Peyer's patch (tissue), 4 donors: ENCODE measurements at regions not wholly inside any gene's neighbourhood (a gene's known extent, or its start where the extent isn't known, plus 50 kb on each side); places are given as distances from the start of the nearest gene placed in this dataset.

ENCODE experiments used
- POLR2A ChIP-seq, 2 donors: fragments of 450-650 bp; IDR thresholded peaks; one replicate each; pipeline ENCODE4 v1.5.1; 2017; ENCODE audit warnings: antibody characterized with exemption in 2 of 2, mild to moderate bottlenecking in 2 of 2, moderate library complexity in 2 of 2
- TF ChIP-seq, protein P1 (sequence below), 6 experiments: fragments of 450-650 bp in 4 of 6; fragments of 200-600 bp in 2 of 6; sonication (generic) in 1 of 6; IDR thresholded peaks; one replicate each; pipeline ENCODE4 v1.5.1; 2017 to 2019; ENCODE audit warnings: antibody characterized with exemption in 6 of 6, mild to moderate bottlenecking in 3 of 6, moderate library complexity in 1 of 6

DNA sequence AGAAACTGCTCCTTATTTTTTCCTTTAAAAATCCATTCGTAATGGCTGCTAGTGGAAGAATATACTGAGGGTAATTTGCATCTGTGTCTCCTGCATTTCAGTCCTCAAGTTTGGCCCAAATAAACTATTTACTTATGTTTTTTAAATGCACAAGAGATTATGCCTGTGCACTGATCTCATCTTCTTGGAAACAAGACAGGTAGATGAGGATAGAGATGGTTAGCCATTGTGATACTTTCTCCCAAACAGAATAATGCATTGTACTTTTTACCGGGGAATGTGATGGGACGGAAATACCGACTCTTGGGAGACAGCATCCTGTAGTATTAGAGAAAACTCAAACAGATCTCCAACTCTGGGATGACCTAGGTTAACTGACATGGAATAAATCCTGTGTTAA lies 72.5 kb upstream of the DAB2 start:
- TF ChIP-seq, protein P1, sequence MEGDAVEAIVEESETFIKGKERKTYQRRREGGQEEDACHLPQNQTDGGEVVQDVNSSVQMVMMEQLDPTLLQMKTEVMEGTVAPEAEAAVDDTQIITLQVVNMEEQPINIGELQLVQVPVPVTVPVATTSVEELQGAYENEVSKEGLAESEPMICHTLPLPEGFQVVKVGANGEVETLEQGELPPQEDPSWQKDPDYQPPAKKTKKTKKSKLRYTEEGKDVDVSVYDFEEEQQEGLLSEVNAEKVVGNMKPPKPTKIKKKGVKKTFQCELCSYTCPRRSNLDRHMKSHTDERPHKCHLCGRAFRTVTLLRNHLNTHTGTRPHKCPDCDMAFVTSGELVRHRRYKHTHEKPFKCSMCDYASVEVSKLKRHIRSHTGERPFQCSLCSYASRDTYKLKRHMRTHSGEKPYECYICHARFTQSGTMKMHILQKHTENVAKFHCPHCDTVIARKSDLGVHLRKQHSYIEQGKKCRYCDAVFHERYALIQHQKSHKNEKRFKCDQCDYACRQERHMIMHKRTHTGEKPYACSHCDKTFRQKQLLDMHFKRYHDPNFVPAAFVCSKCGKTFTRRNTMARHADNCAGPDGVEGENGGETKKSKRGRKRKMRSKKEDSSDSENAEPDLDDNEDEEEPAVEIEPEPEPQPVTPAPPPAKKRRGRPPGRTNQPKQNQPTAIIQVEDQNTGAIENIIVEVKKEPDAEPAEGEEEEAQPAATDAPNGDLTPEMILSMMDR (IDR thresholded peaks at IDR 0.05): no peak
- TF ChIP-seq POLR2A (IDR thresholded peaks at IDR 0.05): no peak
